GM10847 (cell line): ENCODE measurements at regions not wholly inside any gene's neighbourhood (a gene's known extent, or its start where the extent isn't known, plus 50 kb on each side); places are given as distances from the start of the nearest gene placed in this dataset.

ENCODE experiments used
- POLR2A ChIP-seq: IDR thresholded peaks from 2 replicates; pipeline ENCODE4 v1.6.1; 2011; ENCODE audit not compliant: insufficient read length; ENCODE audit errors: extremely low read depth

GRCh38 chr10:90998733-90999511 lies 78.0 kb upstream of the ANKRD1 start:
- no peak for TF ChIP-seq POLR2A

- no peak for TF ChIP-seq POLR2A
Observed at GRCh38 chr10:90999512-91000172, 78.8 kb upstream of the ANKRD1 start.

GRCh38 chr10:91000470-91000869 lies 79.6 kb upstream of the ANKRD1 start:
- no peak for TF ChIP-seq POLR2A

- TF ChIP-seq POLR2A, result no peak
Observed at GRCh38 chr10:91000985-91001384, 80.1 kb upstream of the ANKRD1 start.

GRCh38 chr10:91002656-91003055 lies 81.8 kb upstream of the ANKRD1 start:
- no peak for TF ChIP-seq POLR2A

- TF ChIP-seq POLR2A, result no peak
Observed at GRCh38 chr10:91006001-91006751, 85.3 kb upstream of the ANKRD1 start.

- no peak for TF ChIP-seq POLR2A
Observed at GRCh38 chr10:91006752-91007346, 86.0 kb upstream of the ANKRD1 start.

GRCh38 chr10:91007655-91008054 lies 86.8 kb upstream of the ANKRD1 start:
- TF ChIP-seq POLR2A, result no peak

- TF ChIP-seq POLR2A, result no peak
Observed at GRCh38 chr10:91009121-91009520, 88.2 kb upstream of the ANKRD1 start.

GRCh38 chr10:91010952-91011351 lies 90.1 kb upstream of the ANKRD1 start:
- no peak for TF ChIP-seq POLR2A

- TF ChIP-seq POLR2A, result no peak
Observed at GRCh38 chr10:91012502-91012901, 91.6 kb upstream of the ANKRD1 start.

- no peak for TF ChIP-seq POLR2A
Observed at GRCh38 chr10:91013985-91014384, 93.1 kb upstream of the ANKRD1 start.

- no peak for TF ChIP-seq POLR2A
Observed at GRCh38 chr10:91017198-91017597, 96.3 kb upstream of the ANKRD1 start.

- TF ChIP-seq POLR2A, result no peak
Observed at GRCh38 chr10:91021901-91022300, 101.0 kb upstream of the ANKRD1 start.

GRCh38 chr10:91022390-91022789 lies 101.5 kb upstream of the ANKRD1 start:
- TF ChIP-seq POLR2A, result no peak
